Neural progenitor cell (in vitro differentiated cells): ENCODE measurements at regions not wholly inside any gene's neighbourhood (a gene's known extent, or its start where the extent isn't known, plus 50 kb on each side); places are given as distances from the start of the nearest gene placed in this dataset.

Experiments used
- DNase-seq: peaks from one replicate; pipeline ENCODE4 v3.0.0-alpha.2; 2016; ENCODE audit warnings: low spot score
- H2AFZ ChIP-seq: fragments of 200-600 bp; sonication (generic); replicated peaks from 2 replicates; pipeline ENCODE4 v1.6.1; 2016; ENCODE audit warnings: antibody characterized with exemption
- H3F3A ChIP-seq: fragments of 200-600 bp; sonication (generic); 2 replicates; pipeline ENCODE4 v1.6.1; 2016; ENCODE audit warnings: antibody characterized with exemption, low read depth
- H3K27ac ChIP-seq: fragments of 200-600 bp; sonication (generic); 2 replicates; pipeline ENCODE4 v1.5.1; 2016; ENCODE audit warnings: mild to moderate bottlenecking
- H3K27me3 ChIP-seq: fragments of 200-600 bp; sonication (generic); 2 replicates; pipeline ENCODE4 v1.6.1; 2016; ENCODE audit warnings: mild to moderate bottlenecking, moderate library complexity
- H3K36me3 ChIP-seq: fragments of 200-600 bp; sonication (generic); 2 replicates; pipeline ENCODE4 v1.5.1; 2016
- H3K4me1 ChIP-seq: fragments of 200-600 bp; sonication (generic); 2 replicates; pipeline ENCODE4 v1.6.1; 2016; ENCODE audit warnings: mixed run types
- H3K4me2 ChIP-seq: fragments of 200-600 bp; sonication (generic); 2 replicates; pipeline ENCODE4 v1.6.1; 2016
- H3K4me3 ChIP-seq: fragments of 200-600 bp; sonication (generic); 2 replicates; pipeline ENCODE4 v1.5.1; 2016
- H3K79me2 ChIP-seq: fragments of 200-600 bp; sonication (generic); 2 replicates; pipeline ENCODE4 v1.6.1; 2016; ENCODE audit warnings: low read depth
- H3K9ac ChIP-seq: fragments of 200-600 bp; sonication (generic); 2 replicates; pipeline ENCODE4 v1.6.1; 2016
- H3K9me3 ChIP-seq: fragments of 200-600 bp; sonication (generic); 2 replicates; pipeline ENCODE4 v1.5.1; 2016; ENCODE audit warnings: low read depth
- H4K20me1 ChIP-seq: fragments of 200-600 bp; sonication (generic); 2 replicates; pipeline ENCODE4 v1.6.1; 2016; ENCODE audit warnings: low read depth
- H3K27ac Mint-ChIP-seq: 3 replicates; pipeline ENCODE4 v1.8.0; 2021; ENCODE audit warnings: mixed read lengths
- H3K27me3 Mint-ChIP-seq: 2 replicates; pipeline ENCODE4 v1.8.0; 2022; ENCODE audit warnings: low read depth, mild to moderate bottlenecking, inconsistent platforms, moderate library complexity, mixed read lengths; ENCODE audit not compliant: insufficient read depth
- H3K36me3 Mint-ChIP-seq: 3 replicates; pipeline ENCODE4 v1.8.0; 2021; ENCODE audit warnings: mixed read lengths
- H3K4me1 Mint-ChIP-seq: 3 replicates; pipeline ENCODE4 v1.8.0; 2021; ENCODE audit warnings: mixed read lengths
- H3K4me3 Mint-ChIP-seq: 3 replicates; pipeline ENCODE4 v1.8.0; 2021; ENCODE audit warnings: mild to moderate bottlenecking, moderate library complexity, mixed read lengths
- H3K9me3 Mint-ChIP-seq: 3 replicates; pipeline ENCODE4 v1.8.0; 2020; ENCODE audit warnings: mixed read lengths
- CTCF ChIP-seq: fragments of 200-600 bp; sonication (generic); IDR thresholded peaks from 2 replicates; pipeline ENCODE4 v1.5.1; 2017; ENCODE audit warnings: antibody characterized with exemption, mild to moderate bottlenecking
- EZH2 ChIP-seq: fragments of 200-600 bp; sonication (generic); IDR thresholded peaks from 2 replicates; pipeline ENCODE4 v1.6.1; 2017; ENCODE audit warnings: antibody characterized with exemption, mild to moderate bottlenecking, moderate library complexity
- EZH2phosphoT487 ChIP-seq: fragments of 200-600 bp; sonication (generic); IDR thresholded peaks from 2 replicates; pipeline ENCODE4 v1.6.1; 2017; ENCODE audit warnings: antibody characterized with exemption

- Histone ChIP-seq H3K27me3 (no peaks in the 10 kb centered on the region), H3K4me1 (no peaks in the 10 kb centered on the region)
- no peak for DNase-seq
These were observed 130.5 kb upstream of the HABP2 start for GRCh38 chr10:113422371-113422770.

DNA sequence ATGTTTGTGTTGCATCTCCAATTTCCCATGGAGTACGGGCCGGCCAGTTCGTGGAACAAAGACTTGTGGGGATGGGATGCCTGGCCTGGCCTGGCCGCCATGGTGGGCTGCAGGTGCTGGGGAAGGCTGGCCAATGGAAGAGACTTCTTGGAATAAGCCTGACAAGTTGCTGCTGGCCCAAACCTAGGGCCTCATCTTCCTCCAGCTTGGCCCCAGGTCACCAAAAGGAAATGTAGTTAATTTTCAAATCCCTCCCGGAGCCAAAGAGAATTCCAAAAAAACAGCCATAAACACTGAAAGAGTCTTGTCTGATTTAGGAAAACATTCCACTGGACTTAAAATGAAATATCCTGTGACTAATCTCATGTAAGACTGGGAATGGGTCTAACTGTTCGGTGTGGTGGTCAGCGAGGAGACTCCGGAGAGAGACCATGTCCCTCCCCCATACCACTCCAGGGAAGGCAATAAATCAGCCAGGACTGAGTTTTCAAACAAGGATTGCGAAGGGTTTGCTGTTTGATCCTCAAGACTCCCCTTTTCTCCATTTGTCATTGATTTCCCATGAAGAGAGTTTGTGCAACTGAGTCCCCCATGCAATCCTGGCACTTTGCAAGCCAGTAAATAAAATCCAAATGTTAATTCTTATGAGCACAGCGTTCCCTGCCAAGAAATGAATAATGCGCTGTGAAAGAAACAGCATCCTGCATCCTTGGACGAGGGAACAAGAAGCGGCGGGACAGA is 128.7 kb upstream of the HABP2 start:
- Mint-ChIP-seq H3K27me3 (peaks cover 5% of the 10 kb centered on the region), H3K36me3 (no peaks in the 10 kb centered on the region), H3K9me3 (peaks cover 8% of the 10 kb centered on the region), H3K4me3 (no peak overlapping the region), H3K27ac (no peak overlapping the region), H3K4me1 (no peaks in the 10 kb centered on the region)
- no peaks in the 10 kb centered on the region for H3F3A ChIP-seq
- H3K4me2 ChIP-seq = no peak overlapping the region
- no peak overlapping the region for H3K4me3 ChIP-seq
- H3K36me3 ChIP-seq = no peaks in the 10 kb centered on the region
- TF ChIP-seq EZH2 = no peak
- no peak for TF ChIP-seq CTCF
- TF ChIP-seq EZH2phosphoT487 = no peak
- no peaks in the 10 kb centered on the region for H3K9me3 ChIP-seq
- no peak overlapping the region for H3K9ac ChIP-seq
- no peaks in the 10 kb centered on the region for H4K20me1 ChIP-seq
- no peak overlapping the region for H2AFZ ChIP-seq
- peaks cover 7% of the 10 kb centered on the region for H3K27me3 ChIP-seq
- no peaks in the 10 kb centered on the region for H3K79me2 ChIP-seq
- H3K27ac ChIP-seq = no peak overlapping the region
- DNase-seq = no peak
- no peaks in the 10 kb centered on the region for H3K4me1 ChIP-seq

More at GRCh38 chr10:113422371-113422770, 130.5 kb upstream of the HABP2 start:
- no peaks in the 10 kb centered on the region for H3K9me3 ChIP-seq
- H3K79me2 ChIP-seq = no peaks in the 10 kb centered on the region
- no peak overlapping the region for H3K4me2 ChIP-seq
- no peak overlapping the region for H3K9ac ChIP-seq
- no peak overlapping the region for H3K27ac ChIP-seq
- no peak overlapping the region for H3K4me3 ChIP-seq
- peaks cover 5% of the 10 kb centered on the region for H3K27me3 Mint-ChIP-seq
- no peaks in the 10 kb centered on the region for H3K36me3 ChIP-seq
- peaks cover 14% of the 10 kb centered on the region for H3K9me3 Mint-ChIP-seq
- no peak overlapping the region for H3K27ac Mint-ChIP-seq
- no peak overlapping the region for H2AFZ ChIP-seq
- no peaks in the 10 kb centered on the region for H3K4me1 Mint-ChIP-seq
- no peaks in the 10 kb centered on the region for H3K36me3 Mint-ChIP-seq
- TF ChIP-seq EZH2 (no peak), CTCF (no peak), EZH2phosphoT487 (no peak)
- no peaks in the 10 kb centered on the region for H4K20me1 ChIP-seq
- H3F3A ChIP-seq = no peaks in the 10 kb centered on the region
- H3K4me3 Mint-ChIP-seq = no peak overlapping the region

- TF ChIP-seq EZH2phosphoT487 = no peak
- TF ChIP-seq CTCF = no peak
- no peak for TF ChIP-seq EZH2
- Histone ChIP-seq H3K9ac (no peak overlapping the region), H3K4me1 (no peaks in the 10 kb centered on the region), H3K4me2 (no peak overlapping the region), H3K79me2 (no peaks in the 10 kb centered on the region), H3K4me3 (no peak overlapping the region), H3K36me3 (no peaks in the 10 kb centered on the region), H4K20me1 (no peaks in the 10 kb centered on the region), H2AFZ (no peak overlapping the region), H3F3A (no peaks in the 10 kb centered on the region), H3K27ac (no peak overlapping the region), H3K27me3 (peaks cover 7% of the 10 kb centered on the region), H3K9me3 (no peaks in the 10 kb centered on the region)
- H3K4me3 Mint-ChIP-seq = no peak overlapping the region
- no peak overlapping the region for H3K27ac Mint-ChIP-seq
- peaks cover 5% of the 10 kb centered on the region for H3K27me3 Mint-ChIP-seq
- no peaks in the 10 kb centered on the region for H3K36me3 Mint-ChIP-seq
- no peaks in the 10 kb centered on the region for H3K4me1 Mint-ChIP-seq
- peaks cover 5% of the 10 kb centered on the region for H3K9me3 Mint-ChIP-seq
- DNase-seq = no peak
These were observed 127.8 kb upstream of the HABP2 start for GRCh38 chr10:113425008-113425407.
